Activated CD8-positive, alpha-beta T cell treated with anti-CD3 and anti-CD28 coated beads for 36 hours (primary cell): ENCODE measurements at regions not wholly inside any gene's neighbourhood (a gene's known extent, or its start where the extent isn't known, plus 50 kb on each side); places are given as distances from the start of the nearest gene placed in this dataset.

Experiments used
- ATAC-seq: fragments of 200-7000 bp; cut with Tn5 transposase; one replicate; pipeline ENCODE4 v1.10.0; 2021; ENCODE audit warnings: mild to moderate bottlenecking, moderate library complexity
- CTCF ChIA-PET: fragments of 350-600 bp; sonication (Branson Sonifier 250); formaldehyde crosslinking; loops from one replicate; lab custom pipeline; 2021; ENCODE audit warnings: antibody characterized with exemption; lab: Charles Lee
- POLR2A ChIA-PET: fragments of 350-600 bp; sonication (Branson Sonifier 250); formaldehyde crosslinking; loops from one replicate; lab custom pipeline; 2021; ENCODE audit warnings: antibody characterized with exemption; lab: Charles Lee
- DNase-seq: peaks from one replicate; pipeline ENCODE4 v3.0.0-alpha.2; 2020
- H3K27ac Mint-ChIP-seq: one replicate; pipeline ENCODE4 v1.8.0; 2021; ENCODE audit warnings: mild to moderate bottlenecking, mixed read lengths
- H3K27me3 Mint-ChIP-seq: one replicate; pipeline ENCODE4 v1.8.0; 2021; ENCODE audit warnings: mixed read lengths
- H3K36me3 Mint-ChIP-seq: one replicate; pipeline ENCODE4 v1.8.0; 2021; ENCODE audit warnings: low read depth, mixed read lengths
- H3K4me1 Mint-ChIP-seq: one replicate; pipeline ENCODE4 v1.8.0; 2021; ENCODE audit warnings: low read depth, mixed read lengths
- H3K4me3 Mint-ChIP-seq: one replicate; pipeline ENCODE4 v1.8.0; 2021; ENCODE audit warnings: mild to moderate bottlenecking, moderate library complexity, mixed read lengths
- H3K9me3 Mint-ChIP-seq: one replicate; pipeline ENCODE4 v1.8.0; 2021; ENCODE audit warnings: mixed read lengths
- CTCF ChIP-seq: fragments of 200-600 bp; IDR thresholded peaks from one replicate; pipeline ENCODE4 v1.8.0; 2022; ENCODE audit warnings: antibody characterized with exemption, mild to moderate bottlenecking
- intact Hi-C: fragments of 100-400 bp; cut with micrococcal nuclease; formaldehyde crosslinking; loops from one replicate; pipeline ENCODE4 v1.10.0; 2022

GRCh38 chr12:132424811-132425210 lies 65.1 kb upstream of the FBRSL1 start:
- no peak for DNase-seq
- no peak for TF ChIP-seq CTCF
- H3K4me1 Mint-ChIP-seq, result peaks cover 13% of the 10 kb centered on the region
- ChIA-PET CTCF (no interaction called here), POLR2A (no interaction called here)
- no peak for ATAC-seq
- no peaks in the 10 kb centered on the region for H3K27me3 Mint-ChIP-seq
- intact Hi-C loops, result no loop called here
- H3K4me3 Mint-ChIP-seq, result no peak overlapping the region
- peaks cover 3% of the 10 kb centered on the region for H3K9me3 Mint-ChIP-seq
- no peaks in the 10 kb centered on the region for H3K36me3 Mint-ChIP-seq
- no peak overlapping the region for H3K27ac Mint-ChIP-seq

- Mint-ChIP-seq H3K4me3 (no peak overlapping the region), H3K27ac (no peak overlapping the region), H3K27me3 (no peaks in the 10 kb centered on the region), H3K36me3 (no peaks in the 10 kb centered on the region), H3K9me3 (peaks cover 3% of the 10 kb centered on the region), H3K4me1 (peaks cover 7% of the 10 kb centered on the region)
- POLR2A ChIA-PET, result no interaction called here
- intact Hi-C loops, result no loop called here
- DNase-seq (no peak), ATAC-seq (no peak)
- TF ChIP-seq CTCF, result no peak
- CTCF ChIA-PET, result no interaction called here
Measured at GRCh38 chr12:132423820-132424645, 65.9 kb upstream of the FBRSL1 start.

- no peaks in the 10 kb centered on the region for H3K36me3 Mint-ChIP-seq
- ChIA-PET CTCF (no interaction called here), POLR2A (no interaction called here)
- TF ChIP-seq CTCF, result no peak
- no peak overlapping the region for H3K27ac Mint-ChIP-seq
- peaks cover 2% of the 10 kb centered on the region for H3K4me1 Mint-ChIP-seq
- intact Hi-C loops, result no loop called here
- ATAC-seq (peak; percentile 65), DNase-seq (no peak)
- H3K9me3 Mint-ChIP-seq, result peaks cover 3% of the 10 kb centered on the region
- H3K4me3 Mint-ChIP-seq, result no peak overlapping the region
- no peaks in the 10 kb centered on the region for H3K27me3 Mint-ChIP-seq
Measured at GRCh38 chr12:132423251-132423819, 66.6 kb upstream of the FBRSL1 start.

DNA sequence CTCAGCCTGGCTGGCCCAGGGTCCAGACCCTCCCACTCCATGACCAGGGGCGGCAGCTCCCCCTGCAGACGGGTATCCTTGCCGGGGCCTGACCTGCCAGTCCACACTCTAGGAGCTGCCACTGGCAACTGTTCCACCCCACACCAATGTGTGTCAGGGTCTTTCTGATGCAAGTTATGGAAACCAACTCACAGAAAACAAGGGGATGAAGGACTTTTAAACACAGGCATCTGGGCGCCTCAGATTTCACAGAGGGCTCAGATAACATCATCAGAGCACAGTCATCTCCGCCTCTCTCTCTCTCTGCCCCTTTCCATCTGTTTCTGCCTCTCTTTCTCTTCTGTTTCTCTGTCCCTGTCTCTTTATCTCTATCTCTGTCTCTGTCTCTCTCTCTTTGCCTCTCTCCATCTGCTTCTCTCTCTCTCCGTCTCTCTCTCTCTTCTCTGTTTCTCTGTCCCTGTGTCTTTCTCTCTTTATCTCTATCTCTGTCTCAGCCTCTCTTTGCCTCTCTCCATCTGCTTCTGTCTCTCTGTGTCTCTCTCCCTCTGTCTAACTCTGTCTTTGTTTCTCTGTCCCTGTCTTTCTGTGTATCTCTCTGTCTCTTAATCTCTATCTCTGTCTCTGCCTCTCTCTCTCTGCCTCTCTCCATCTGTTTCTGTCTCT lies 67.4 kb upstream of the FBRSL1 start:
- ATAC-seq (no peak), DNase-seq (no peak)
- intact Hi-C loops, result no loop called here
- no peaks in the 10 kb centered on the region for H3K27me3 Mint-ChIP-seq
- peaks cover 2% of the 10 kb centered on the region for H3K4me1 Mint-ChIP-seq
- ChIA-PET CTCF (no interaction called here), POLR2A (no interaction called here)
- H3K4me3 Mint-ChIP-seq, result no peak overlapping the region
- H3K36me3 Mint-ChIP-seq, result no peaks in the 10 kb centered on the region
- TF ChIP-seq CTCF, result peak; percentile 12
- no peak overlapping the region for H3K27ac Mint-ChIP-seq
- peaks cover 3% of the 10 kb centered on the region for H3K9me3 Mint-ChIP-seq

GRCh38 chr12:132422040-132422380 lies 67.9 kb upstream of the FBRSL1 start:
- DNase-seq, result no peak

More at GRCh38 chr12:132422040-132422380, 67.9 kb upstream of the FBRSL1 start:
- no peak for ATAC-seq
- Mint-ChIP-seq H3K36me3 (no peaks in the 10 kb centered on the region), H3K9me3 (peaks cover 3% of the 10 kb centered on the region), H3K27ac (no peak overlapping the region), H3K4me3 (no peak overlapping the region), H3K27me3 (no peaks in the 10 kb centered on the region), H3K4me1 (peaks cover 2% of the 10 kb centered on the region)
- CTCF ChIA-PET, result no interaction called here
- intact Hi-C loops, result no loop called here
- no peak for TF ChIP-seq CTCF
- POLR2A ChIA-PET, result no interaction called here
